NCI-H187 treated with DMSO at 0.1 percent for 48 hours (cell line): ENCODE measurements at regions not wholly inside any gene's neighbourhood (a gene's known extent, or its start where the extent isn't known, plus 50 kb on each side); places are given as distances from the start of the nearest gene placed in this dataset.

Experiments used
- DNase-seq: peaks from one replicate; lab custom pipeline; 2025; lab: John Stamatoyannopoulos, UW

DNA sequence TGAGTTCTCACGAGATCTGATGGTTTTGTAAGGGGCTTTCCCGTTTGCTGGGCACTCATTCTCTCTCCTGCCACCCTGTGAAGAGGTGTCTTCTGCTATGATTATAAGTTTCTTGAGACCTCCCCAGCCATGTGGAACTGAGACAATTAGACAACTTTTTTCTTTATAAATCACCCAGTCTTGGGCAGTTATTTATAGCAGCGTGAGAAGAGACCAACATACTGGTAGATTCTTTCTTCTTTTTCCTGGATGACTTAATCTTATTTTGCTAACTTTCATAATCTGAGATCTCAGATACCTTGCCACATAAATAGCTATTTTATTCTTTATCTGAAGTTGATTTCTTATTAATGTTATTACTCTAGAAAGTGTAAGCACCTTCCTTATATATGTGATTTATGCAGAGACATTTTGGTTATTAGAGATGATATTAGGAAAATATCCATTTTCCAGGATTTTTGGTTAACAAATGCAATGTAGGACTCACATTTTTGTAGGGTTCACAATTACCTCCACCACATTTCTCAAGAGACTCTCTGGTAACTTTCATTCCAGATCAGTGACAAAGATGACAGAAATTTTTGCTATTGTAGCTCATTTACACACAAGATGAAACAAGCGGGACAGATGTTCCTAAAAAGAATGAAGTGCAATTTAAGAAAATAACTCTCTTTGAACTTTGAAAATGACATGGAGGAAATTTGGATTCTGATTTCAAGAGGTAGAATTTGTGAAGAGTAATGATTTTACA is 97.9 kb upstream of the RND3 start:
- no peak for DNase-seq

DNA sequence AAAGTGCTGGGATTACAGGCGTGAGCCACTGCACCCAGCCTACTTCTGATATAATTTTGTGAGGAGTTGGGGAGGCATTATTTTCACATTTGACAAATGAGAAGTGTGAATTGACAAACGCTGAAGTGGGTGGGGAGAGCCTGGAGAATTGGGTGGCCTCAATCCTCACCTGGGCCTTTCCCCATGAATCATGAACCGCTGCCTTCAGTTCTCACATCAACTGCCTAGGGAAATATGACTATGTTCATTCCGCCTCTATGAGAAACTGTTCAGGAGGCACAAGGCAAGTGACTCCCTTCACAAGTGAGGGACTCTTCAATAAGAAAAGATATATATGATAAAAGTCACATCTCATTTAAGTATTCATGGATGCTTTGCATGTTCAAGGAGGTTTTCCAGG is 96.6 kb upstream of the RND3 start:
- no peak for DNase-seq

DNA sequence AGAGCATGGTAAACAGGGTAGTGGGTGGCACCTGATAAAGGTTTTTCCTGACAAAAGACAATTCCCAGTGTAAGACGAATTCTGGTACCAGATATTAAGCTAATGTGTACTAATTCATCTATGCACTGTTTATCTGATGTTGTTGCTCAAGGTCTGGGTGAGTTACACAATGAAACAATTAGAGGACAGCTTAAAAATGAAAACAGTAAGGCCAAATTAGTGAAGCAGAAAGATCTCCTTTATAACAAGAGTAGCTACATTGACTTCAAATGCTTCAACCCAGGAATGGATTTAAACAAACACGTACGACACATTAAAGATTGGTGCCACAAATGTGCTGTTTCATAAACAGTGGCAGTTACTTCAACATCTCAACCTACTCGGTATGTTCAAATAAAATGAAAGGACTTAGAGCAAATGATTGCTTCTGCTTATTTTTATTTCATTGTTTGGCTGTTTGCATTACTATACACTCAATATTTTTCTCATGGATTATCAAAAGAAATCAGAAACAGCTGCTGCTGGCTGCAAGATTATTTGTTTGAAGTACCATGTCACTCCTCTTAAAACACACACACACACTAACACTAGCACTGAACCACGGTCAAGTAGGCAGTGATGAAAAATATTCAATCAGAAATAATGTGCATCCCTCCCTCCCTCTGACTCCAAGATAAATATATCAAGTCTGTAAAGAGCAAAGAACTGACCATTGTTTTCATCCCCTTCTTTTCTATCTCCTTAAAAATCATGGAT is 94.4 kb upstream of the RND3 start:
- no peak for DNase-seq

DNA sequence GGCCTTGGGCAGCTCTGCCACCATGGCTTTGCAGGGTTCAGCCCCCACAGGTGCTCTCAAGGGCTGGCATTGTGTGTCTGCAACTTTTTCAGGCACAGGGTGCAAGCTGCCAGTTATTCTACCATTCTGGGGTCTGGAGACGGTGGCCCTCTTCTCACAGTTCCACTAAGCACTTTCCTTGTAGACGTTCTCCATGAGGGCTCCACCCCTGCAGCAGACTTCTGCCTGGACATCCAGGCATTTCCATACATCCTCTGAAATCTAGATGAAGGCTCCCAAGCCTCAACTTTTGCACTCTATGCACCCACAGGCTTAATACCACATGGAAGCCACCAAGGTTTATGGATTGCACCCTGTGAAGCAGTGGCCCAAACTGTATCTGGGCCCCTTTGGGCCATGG is 91.0 kb upstream of the RND3 start:
- DNase-seq = no peak

DNA sequence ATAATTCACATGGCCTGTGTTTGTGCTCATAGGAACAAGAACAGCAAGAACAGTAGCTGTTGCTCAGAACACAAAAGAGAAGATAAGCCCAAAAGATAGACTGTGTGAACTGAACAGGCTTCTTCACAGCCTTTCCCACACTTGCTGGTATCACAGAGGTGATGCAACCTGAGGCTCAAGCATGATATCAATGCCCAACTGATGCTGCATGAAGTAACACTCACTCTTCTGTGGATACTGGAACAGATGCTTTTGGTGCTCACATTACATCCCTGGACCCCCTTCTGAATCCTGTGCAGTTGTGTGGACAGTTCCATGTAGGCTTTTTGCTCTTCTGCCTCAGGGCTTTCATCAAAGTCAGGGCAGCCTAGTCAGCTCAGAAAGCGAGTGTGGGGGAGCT is 88.4 kb upstream of the RND3 start:
- no peak for DNase-seq

DNA sequence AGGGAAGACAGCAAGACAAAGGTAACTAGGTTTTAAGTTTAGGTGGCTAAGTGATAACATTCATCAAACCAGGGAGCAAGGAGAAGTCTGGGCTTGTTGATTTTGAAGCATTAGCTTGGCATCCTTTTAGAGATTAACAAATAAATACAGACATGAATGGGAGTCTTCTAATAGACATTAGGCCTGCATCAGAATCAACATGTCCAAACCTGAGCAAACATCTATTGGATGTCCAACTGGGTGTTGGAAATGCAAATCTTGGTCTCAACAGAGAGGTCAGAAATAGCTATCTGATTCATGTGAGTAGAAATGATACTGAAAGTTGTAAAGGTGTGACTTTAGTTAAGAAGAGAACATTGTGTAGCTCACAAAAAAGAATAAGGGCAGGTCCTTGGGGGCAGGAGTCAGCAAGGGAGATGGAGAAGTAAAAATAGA is 85.5 kb upstream of the RND3 start:
- DNase-seq = no peak

DNA sequence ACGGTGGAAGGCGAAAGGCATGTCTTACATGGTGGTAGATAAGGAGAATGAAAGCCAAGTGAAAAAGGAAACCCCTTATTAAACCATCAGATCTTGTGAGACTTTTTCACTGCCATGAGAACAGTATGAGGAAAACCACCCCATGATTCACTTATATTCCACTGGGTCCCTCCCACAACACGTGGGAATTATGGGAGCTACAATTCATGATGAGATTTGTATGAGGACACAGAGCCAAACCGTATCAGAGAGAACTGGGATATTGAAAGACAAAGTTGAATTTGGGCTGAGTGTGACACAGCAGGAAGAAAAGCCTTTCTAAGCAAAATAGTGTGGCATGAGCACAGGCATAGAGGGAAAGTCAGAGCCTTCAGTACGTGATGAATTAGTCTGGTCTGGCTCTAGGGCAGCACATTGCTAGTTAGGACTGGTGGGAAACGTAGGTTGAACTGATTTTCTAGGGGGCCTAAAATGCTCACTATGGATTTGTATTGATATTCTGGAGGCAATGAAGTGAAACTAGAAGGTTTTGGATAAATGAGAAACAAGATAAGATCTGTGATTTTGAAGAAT is 84.8 kb upstream of the RND3 start:
- DNase-seq = no peak

DNA sequence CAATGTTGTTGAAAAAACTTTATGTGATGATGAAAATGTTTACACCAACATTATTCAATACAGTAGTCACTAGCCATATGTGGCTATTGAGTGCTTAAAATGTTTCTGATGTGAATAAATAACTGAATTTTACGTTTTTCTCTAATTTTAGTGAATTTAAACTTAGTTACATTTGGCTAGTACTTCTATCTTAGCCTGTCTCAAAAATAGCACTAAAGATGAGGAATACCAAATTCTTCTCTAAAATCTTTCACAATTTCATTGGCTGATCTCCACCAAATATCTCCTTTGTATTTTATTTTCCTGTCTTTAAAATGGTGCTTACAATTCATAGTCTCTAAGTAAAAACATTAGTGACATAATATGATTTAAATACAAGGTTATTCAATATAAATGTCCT is 83.7 kb upstream of the RND3 start:
- DNase-seq = no peak

DNA sequence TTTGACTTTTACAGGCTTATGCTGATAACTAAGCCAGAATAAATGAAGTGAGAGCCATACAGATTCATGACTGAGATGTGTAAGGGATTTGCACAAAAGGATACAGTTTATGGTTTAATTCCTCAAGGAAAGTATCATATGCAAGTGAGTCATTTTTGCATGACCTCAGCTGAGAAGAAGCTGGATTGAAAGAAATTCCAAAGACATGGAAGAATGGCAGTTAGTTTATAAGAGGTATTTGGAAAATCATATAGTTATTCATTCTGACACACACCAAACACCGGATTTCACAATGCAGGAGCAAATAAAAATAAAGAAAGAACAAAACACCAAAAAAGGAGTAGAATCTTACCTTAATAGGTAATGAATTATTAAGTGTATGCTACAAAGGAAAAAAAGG is 83.2 kb upstream of the RND3 start:
- no peak for DNase-seq

DNA sequence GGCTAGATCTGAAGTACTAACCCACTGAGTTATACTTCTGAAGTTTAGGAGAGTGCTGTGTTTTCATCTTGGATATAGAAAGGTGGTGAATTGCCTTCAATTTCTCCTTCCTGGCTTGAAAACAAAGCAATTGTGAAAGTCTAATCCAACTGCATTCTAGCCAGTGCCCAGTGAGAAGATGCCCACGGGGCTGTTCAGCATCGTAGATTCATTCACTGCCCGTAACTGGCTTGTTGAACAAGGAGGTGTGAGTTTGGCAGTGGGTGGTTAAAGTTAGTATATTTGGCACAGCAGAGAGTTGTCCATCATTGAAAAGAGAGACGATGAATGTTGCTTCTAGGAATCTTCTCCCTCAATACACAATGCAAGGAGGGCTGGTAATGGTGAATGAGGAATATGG is 82.3 kb upstream of the RND3 start:
- DNase-seq = no peak

DNA sequence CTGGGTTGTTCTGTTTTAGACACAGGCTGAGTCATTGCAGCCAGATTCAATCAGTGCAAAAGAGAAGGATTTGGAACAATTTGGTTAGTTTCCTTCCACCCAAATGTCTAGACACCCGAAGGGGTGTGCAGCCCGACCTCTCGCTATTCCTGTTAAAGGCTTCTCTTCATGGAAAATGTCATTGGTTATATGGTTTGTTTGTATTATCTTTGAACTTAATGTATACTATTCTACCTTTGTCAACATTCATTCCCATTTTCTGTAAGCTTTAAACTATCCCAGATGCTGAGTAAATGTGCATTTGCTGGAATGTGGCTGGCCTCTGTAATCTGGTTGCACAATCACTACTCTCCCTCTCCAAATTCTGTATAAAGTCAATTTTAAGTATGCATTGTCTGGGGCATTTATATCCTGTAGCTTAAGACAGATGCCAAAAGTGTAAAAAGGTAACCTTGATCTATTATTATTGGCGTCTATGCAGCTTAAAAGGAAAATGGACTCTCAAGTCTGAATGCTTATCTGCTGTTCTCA is 80.4 kb upstream of the RND3 start:
- DNase-seq = no peak

DNA sequence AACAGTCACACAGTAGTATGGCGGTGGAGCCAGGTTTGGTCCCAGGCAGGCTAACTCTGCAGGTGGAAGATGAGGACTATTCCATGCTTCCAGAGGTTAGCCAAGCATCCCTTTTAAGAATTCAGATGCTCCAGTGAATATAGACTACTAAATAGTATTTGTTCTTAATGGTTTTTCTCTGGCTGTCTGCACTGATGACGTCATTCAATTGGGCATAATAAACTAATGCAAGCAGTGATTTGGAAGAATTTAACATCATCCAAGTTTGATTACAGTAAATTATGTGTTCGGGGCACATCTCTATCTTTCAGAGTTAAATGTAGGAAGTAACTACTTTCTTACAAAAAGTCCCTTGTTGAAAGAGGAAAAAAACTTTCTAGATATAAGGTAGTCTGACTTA is 78.8 kb upstream of the RND3 start:
- no peak for DNase-seq

DNA sequence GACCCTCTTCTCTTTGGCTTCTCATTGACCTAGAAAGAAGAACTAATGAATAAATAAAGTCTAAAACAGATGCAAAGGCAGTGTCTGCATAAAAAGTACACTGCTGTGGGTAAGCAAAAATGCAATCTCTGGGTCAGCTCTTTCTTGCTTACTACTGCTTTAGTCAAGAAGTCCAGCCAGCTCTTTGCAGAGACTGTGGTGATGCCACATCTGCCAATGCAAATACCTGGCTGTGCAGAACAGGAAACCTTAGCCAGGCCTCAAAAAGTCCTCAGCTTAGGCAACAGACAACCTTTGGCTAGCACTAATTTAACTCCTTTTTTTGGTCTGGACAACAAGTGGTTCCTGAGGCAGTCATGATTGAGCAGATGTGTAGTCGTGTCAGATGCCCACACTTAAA is 73.6 kb upstream of the RND3 start:
- no peak for DNase-seq

DNA sequence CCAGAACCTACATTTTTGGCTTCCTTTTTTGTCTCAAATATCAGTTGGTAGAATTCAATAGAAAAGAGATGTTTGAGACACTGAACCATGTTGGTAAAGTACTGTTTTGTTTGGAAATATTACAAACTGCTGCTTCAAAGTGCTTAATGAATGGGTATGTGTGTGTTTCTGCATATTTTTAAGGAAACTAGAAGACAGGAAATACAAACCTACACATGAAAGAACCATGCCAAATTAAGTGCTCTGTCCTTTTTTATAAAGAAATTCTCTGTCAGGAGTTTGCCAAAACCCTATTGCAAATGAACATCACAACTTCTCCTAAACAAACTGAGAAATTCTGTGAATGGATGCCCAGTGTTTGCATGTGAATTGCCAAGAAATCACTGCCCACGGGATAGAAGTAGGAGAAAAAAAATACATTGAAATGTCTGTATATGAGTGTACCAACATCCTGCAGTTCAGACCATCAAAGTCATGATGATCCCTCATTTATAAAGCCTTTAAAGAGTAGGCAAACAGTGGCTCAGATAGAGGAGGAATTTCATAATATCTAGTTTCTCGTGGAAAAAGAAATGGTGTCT is 69.6 kb upstream of the RND3 start:
- no peak for DNase-seq

DNA sequence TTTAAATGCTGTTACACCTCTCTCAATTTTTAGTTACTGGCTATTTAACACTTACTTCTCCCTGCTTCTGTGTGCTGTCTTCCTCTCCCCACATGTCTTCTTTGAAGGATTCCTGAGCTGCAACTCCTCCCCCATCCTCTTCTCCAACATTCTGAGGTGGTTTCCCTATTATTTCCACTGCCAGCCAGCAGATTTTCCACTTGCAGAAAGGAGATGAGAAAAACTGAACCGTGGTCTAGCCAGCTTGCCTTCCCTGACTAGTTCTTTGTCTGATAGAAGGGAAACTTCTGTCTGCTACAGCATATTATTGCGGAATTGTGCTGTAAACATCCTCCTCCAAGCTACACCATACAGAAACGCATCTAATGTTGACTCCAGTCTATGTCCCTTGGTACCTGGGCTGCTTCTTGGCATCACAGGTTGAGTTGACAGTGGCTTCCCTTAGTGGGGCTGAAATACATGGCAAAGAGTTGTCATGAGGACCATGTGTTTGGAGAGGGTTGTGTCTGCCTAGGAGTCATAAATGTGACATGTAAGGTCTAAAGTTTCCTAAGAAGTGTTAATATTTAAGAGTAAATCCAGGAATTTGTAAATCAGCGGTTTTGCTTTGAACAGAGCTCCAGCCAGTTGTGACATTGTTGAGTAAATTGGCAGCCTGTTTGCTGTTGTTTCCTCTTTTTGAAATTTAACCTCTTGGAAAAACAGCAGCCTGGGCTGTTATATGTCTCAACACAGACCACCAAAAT is 68.3 kb upstream of the RND3 start:
- no peak for DNase-seq

DNA sequence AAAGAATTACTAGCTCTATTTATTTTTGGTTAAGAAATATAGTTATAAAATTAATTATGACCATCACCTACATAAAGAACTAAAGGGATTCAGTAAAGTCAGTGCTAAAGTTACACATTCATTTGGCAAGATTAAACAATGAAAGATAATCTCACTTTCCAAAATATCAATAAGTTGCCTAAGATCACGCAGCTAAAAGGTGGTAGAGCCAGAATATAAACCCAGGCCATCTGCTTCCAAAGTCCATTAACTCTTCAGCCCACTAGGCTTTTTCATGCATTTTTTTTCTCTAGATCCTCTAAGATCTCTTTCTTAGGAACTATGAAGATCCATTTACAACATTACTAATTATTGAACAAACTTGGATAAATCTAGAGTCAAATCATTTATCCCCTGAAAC is 66.6 kb upstream of the RND3 start:
- no peak for DNase-seq

DNA sequence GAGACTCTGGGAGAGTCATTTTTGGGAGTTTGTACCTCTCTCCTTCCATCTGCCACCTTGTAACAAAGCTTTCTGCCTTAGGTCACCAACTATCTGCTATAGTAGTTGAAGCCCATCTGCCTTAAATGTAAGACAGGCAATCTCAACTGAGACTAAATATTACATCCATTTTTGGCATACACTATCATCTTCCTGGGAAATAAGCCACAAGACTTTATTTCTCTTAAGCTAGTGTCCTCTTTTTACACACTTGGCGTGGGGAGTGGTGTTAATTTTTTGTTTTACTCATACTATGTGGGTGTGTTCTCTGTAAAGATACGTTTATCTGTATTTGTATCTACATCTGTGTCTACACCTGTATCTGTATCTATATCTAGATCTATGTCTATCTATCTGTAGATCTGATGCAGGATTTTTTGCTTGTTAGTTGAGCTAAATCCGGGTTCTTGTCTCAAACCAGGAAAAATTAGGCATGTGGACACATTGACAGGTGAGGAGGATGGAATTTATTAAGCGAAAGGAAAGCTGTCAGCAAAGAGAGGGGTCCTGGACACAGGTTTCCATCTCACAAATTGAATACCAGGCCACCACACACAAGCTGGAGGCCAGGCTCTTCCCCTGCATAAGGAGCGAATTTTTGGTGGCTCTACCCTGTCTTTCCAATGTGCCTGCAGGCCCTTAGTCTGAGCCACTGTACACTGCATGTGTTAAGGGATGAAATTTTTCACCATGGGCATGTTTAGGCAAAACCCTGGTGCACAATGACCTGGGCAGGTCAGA is 64.8 kb upstream of the RND3 start:
- DNase-seq = no peak

DNA sequence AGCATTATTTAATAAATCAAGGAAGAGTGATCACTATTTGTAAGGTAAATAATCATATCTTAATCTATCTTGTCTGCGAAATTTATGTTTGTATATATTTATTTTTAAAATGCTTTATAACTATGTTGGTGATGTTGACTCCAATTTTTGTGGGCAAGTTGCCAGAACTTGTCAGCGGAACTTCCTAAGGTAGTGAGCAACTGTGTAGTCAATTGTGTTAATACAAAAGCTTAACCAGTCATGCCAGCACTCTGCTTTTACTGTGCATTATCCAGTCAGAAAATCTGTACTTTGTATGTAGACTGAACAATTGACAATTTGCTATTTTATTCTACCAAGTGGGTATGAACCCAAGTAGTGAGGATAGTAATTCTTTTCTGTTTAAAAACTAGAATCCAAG is 61.9 kb upstream of the RND3 start:
- no peak for DNase-seq

DNA sequence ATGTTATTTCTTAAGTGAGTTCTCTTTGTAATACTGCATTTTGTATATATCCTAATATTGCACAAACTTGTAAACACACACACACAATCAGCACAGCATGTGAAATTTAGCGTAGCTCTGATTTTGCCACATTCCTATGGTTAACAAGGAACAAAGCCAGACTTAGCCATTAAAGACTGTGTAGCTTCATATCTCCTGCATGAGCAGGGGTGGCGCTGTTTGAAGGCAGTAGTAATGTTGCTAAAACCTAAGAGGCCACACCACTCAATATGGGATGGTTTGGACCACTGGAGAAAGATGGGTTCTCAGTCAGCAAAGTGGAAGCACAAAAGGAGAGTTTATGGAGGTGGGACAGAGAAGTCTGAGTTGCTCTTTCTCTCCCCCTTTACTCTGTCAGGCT is 61.1 kb upstream of the RND3 start:
- no peak for DNase-seq

DNA sequence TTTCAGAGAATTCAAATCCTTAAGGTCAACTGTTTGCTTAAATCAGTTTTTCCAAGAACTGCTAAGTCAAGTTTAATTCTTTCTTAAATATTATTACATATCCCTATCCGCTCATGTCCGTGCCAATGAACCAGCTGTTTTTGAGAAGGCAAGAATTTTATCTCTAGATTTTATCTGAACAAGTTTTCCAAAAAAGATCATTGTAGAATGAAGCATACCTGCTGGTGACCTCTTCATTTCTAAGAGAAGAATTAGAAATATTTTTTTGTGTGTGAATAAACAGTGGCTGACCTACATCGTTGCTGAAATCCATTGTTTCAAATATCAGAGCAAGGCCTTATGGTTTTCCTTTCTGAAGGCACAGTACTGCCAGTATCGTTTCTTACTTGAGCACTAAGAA is 58.4 kb upstream of the RND3 start:
- no peak for DNase-seq

DNA sequence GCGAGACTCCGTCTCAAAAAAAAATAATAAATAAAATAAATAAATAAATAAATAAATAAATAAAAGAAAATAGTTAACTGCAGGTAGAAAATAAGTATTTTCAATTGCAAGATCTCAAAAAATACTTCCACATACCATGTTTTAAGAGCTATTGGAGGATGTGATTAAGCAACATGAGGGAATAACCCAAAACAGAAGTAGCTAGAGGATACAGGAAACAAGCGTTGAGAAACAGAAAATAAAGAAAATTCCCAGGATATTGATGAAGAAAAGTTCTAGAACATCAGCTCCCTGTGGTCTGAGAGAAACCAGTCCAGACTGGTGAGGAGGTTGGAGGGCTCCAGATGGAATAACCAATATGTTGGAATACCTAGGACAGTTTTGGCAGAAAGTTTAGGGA is 57.3 kb upstream of the RND3 start:
- no peak for DNase-seq
